Activated CD4-positive, alpha-beta T cell treated with anti-CD3 and anti-CD28 coated beads for 24 hours (primary cell): ENCODE measurements at regions not wholly inside any gene's neighbourhood (a gene's known extent, or its start where the extent isn't known, plus 50 kb on each side); places are given as distances from the start of the nearest gene placed in this dataset.
"Not testable (repeated sequence)": the region's sequence is repeated elsewhere in the genome, so short reads cannot be mapped to it uniquely, and the experiment has no call there.

Source experiments
- DNase-seq, 2 donors: peaks; one replicate each; pipeline ENCODE4 v3.0.0-alpha.2; 2020; ENCODE audit warnings: low read depth in 2 of 2

- no peak for DNase-seq
Measured at GRCh38 chr4:13985837-13986236, 358.3 kb upstream of the BOD1L1 start.

DNA sequence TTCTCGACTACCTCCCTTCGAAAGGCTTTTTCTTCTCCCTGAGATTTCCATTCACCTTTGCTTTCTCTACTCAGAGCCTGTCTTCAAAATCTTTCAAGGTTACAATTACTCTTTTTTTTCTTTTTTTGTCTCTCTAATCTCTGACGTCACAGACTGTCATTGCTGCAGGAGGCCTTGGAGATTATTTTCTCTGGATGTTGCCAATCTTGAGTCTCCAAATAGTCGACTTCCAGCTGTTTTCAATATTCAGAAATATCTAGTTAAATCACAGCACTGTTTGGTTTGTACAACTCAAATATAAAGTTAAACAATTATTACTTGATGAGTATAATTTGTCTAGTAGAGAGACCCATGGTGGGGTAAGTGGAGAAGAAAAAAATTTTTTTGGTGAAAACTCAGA lies 359.0 kb upstream of the BOD1L1 start:
- no peak for DNase-seq

GRCh38 chr4:13988353-13989305 lies 361.1 kb upstream of the BOD1L1 start:
- DNase-seq, result no peak

GRCh38 chr4:13989501-13989900 lies 362.0 kb upstream of the BOD1L1 start:
- no peak for DNase-seq

DNA sequence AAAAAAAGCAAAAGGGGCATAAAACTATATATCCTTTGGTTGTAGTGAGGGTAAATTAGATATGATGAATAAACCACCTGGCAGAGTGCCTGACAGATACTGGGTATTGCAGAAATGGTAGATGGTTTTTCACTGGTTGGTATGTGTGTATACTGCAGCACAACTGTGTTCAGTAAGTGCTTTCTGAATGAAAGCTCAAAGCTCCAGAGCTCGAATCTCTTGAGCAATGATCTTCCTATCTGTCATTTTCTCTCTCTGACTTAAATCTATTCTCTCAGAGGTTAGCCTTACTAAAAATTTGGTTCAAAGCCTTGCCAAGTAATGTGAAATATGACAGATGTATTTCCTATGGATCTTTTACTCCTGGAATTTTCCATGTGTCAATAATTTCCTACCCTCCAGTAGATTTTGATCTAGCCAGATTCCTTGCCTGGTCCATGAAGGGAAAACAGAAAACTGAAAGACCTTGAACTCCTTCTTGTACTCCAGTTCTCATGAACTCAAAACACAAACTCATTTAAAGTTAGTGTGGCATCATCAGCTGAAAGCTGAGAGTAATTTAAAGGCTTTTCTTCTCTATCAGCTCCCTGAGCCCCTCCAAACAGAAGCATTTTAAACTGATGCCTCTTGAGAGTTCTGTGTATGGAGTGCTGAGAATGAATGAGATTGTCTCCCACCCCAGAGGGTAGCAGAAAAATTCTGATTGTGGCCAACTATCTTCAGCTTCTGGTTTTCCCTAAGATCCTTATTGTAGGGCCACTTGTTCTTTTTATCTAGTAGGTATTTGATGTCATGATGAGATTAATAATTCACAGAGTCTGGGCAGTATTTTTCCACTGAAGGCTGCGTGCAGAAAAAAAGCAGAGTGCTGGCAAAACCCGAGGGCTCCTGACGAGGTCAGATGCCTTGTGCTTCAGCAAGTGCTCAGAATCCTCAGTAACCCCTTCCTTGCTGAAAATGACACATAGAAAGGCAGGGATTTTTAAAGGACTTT lies 363.4 kb upstream of the BOD1L1 start:
- no peak for DNase-seq

- DNase-seq, result no peak
Measured at GRCh38 chr4:13992041-13992440, 364.5 kb upstream of the BOD1L1 start.

DNA sequence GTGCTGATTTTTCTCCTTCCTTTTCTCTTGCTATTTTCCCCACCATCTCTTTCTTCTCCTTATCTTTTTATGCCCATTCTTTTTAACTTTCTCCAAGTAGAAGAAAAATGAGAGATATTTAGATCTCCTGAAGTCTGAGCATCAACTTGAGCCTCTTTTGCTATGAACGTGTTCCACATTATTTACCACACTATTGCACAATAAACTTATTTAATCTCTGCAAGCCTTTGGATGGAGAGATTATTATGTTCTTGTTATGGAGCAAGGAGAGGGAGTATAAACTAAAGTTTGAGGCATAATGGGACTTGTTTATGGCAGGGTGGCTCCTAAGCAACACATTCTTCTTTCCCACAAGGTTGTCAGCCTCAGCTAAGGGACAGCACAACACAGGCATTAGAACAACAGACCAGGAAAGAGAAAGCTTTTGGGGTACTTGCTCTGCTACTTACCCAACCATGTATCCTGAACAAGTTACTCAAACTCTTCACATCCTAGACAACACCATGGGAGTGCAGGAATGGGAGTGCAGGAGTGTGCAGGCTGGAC lies 365.5 kb upstream of the BOD1L1 start:
- no peak for DNase-seq

- no peak for DNase-seq
Measured at GRCh38 chr4:13994016-13994415, 366.5 kb upstream of the BOD1L1 start.

- DNase-seq, result no peak
Measured at GRCh38 chr4:13998850-13999445, 371.4 kb upstream of the BOD1L1 start.

DNA sequence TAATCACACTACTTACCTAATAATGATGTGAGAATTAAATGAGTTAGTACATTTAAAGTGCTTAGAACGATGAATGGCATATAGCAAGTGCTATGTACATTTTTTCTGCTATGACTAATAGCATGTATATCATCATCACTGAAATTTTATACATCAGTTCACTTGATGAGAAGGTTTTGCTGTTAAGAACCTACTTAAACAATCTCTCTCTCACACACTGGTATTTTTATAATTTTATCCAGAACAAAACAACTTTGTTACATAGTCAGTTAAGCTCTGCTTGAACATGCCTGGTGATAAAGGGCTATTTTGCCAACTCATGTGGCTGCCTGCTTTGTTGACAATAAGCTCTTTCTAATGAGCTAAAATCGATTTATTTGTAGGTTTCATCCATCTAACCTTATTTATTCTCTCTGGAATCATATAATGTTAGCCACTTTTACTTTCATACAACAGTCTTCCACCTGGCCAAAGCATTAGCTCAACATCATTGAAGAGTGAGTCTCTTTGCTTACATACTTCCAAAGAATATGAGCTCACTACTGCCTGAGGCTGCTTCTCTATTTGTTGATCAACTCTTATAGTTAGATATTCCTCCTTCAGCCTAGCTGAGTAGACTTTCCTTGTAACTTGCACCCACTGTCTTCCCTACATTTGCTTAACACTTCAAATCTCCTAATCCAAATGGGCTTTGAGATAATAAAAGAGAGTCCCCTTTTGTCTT lies 372.7 kb upstream of the BOD1L1 start:
- no peak for DNase-seq

GRCh38 chr4:14002331-14002730 lies 374.8 kb upstream of the BOD1L1 start:
- not testable (repeated sequence) for DNase-seq

DNA sequence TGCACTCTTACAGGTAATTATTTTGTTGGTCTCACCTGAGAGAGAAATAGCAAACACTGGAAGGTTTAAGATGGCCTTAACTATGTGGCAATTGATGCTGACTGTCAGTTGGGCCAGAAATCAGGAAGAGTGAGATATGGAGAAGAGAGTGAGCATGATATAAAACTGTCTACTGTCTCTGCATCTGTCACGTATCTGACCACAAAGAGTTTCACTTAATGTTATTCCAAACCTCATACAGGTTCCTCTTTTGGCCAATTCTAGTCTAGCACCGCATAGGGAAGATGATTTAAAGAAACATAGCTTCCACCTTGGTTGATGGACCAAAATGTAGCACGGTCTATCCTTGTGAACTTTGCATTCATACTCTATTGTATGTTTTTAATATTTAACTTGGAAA lies 381.0 kb upstream of the BOD1L1 start:
- no peak for DNase-seq

- DNase-seq, result no peak
Measured at GRCh38 chr4:14018191-14018853, 390.8 kb upstream of the BOD1L1 start.

DNA sequence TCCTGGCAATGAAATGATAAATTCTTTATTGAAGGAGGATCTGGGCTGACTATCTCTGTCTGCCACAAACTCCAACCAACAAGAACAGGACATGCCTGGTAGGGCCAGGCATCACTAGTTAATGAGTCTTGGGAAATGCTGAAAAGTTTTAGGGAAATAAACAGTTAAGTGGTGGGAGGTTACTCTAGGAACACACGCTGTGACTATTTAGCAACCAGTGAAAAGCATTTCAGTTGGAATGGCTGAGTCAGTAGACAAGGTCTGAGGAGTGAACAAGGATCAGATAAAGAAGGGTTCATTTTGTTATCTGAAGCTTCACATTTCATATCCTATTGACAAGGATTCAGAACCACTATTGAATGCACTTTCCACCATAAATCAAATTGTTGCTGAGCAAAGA lies 394.9 kb upstream of the BOD1L1 start:
- no peak for DNase-seq

DNA sequence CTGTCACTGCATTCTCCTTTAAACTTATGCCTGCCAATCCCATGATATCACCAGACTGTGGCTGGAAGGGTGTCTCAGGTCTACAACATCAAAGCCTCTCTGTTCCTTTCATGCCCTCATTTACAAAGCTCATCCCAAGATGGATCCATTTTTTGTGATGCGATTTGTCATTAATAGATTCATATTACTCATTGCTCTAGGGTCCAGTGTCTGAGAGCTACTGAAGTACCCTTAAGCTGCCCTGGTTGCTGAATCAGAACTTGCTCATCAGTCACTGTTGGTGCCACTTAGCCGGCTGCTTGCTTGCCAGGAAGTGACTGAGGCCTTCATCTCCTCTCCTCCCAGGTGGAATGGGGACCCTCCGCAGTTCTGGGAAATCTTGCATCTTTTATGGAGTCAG lies 395.5 kb upstream of the BOD1L1 start:
- DNase-seq, result no peak

DNA sequence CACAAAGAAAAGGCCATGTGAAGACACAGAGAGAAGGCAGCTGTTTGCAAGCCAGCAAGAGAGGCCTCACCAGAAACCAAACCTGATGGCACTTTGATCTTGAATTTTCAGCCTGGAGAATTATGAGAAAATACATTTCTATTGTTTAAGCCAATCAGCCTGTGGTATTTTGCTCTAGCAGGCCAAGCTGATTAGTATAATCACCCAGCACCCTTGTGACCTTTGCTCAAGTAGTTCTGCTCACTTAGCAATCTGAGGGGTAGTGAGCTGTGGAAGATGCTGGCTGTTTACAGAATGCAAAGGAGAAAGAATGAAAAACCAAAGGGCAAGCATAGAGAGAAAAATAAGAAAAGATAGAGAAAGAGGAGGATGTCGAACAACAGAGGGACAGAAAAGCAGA lies 396.4 kb upstream of the BOD1L1 start:
- DNase-seq, result no peak

- no peak for DNase-seq
Measured at GRCh38 chr4:14025111-14025510, 397.6 kb upstream of the BOD1L1 start.

- DNase-seq, result no peak
Measured at GRCh38 chr4:14025891-14026290, 398.4 kb upstream of the BOD1L1 start.

GRCh38 chr4:14028862-14029261 lies 401.3 kb upstream of the BOD1L1 start:
- no peak for DNase-seq

DNA sequence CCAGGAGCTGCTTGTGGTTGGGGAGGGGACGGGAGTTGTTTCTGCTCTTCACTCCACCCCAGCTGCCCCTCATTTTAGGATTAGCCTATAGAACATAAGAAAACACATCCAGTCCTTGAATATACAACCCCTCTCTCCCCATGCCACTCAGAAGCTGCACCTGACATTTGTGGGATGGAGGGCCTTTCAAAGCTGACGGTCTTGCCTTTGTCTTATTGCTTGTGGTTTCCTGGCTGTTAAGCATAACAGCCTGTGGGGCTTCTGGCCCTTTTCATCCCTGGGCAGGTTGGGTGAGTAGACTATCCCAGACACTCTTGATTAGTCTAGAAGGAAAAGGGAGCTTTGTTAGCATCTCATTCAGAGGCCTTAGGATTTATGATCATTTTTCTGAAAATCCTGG lies 407.6 kb upstream of the BOD1L1 start:
- DNase-seq, result no peak

DNA sequence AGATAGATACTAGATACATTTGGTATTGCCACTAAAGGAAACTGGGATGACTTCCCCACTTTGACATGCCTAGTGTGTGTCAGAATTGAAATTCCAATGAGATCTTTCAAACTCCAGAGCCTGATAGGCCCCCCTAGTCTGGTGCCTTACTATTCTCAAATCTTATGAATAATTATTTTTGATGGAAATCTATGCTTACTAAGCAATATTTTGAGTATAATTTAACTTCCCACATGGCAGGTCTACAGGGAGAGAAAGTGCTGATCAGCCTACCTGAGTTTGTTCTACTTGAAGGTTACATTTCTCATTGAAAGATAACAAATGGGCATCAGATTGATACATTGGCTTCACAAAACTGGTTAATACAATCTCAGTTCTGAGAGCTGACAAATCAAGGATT lies 415.7 kb upstream of the BOD1L1 start:
- no peak for DNase-seq
